Activated CD8-positive, alpha-beta memory T cell treated with anti-CD3 and anti-CD28 coated beads for 48 hours (primary cell): ENCODE measurements at regions not wholly inside any gene's neighbourhood (a gene's known extent, or its start where the extent isn't known, plus 50 kb on each side); places are given as distances from the start of the nearest gene placed in this dataset.
"Not testable (repeated sequence)": the region's sequence is repeated elsewhere in the genome, so short reads cannot be mapped to it uniquely, and the experiment has no call there.

ENCODE experiments used
- DNase-seq, 3 experiments: peaks; one replicate each; pipeline ENCODE4 v3.0.0-alpha.2; 2020; ENCODE audit warnings: low read depth in 2 of 3, low spot score in 2 of 3

DNA sequence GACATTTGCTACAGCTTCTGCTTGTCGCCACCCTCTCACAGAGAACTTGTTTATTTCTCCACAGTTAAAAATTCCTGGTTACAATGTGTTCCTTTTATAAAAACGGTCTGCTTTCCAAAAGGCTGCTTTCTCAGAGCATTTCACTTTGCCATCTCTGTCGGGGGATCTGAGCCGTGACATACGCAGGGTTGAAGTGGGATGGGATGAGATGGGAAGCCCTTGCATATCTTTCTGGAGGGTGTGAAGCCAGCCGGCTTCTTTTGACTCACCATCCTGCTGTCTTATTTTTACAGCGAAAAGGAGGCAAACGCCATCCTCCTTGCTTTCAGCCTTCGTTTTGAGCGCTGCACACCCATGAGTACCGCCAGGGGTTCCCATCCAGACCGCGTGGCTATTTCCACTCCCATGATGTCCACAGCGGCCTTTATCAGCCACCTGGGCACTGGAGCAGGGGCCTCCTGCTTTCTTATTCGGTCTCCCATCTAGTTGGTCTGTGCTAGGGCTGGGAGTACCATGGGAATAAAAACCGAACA, 99.8 kb upstream of the GATB start:
- DNase-seq = no peak

DNA sequence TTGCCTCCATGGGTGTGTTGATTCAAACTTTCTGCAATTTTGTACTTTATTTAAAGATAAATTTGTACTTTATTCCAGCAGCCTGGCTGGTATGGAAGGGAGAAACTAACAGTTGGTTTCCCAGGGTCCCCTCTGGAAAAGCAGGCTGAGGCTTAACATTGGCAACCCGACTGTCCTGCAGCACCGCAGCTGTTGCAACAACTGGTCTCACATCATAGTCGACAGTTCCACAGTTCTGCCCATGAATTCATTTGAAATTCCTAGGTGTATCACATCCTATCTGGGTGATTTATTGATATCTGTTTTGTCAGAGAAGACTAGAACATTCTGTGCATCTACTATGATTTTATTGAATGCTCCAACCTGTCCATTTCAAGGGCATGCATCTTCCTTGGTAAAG, 98.8 kb upstream of the GATB start:
- DNase-seq = no peak

DNA sequence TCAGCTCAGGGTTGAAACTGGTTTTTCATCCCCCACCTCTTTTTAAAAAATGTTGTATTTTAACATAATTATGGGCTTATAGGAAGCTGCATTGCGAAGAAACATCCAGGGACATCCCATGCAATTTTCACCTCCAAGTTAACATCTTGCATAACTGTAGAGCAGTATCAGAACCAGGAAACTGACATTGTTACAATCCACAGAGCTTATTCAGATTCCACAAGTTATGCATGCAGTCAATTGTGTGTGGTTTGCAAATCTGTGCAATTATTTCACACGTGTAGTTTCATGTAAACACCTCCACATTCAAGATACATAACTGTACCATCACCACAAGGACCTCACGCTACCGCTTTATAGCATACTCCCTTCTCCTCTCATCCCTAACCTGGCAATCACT, 97.5 kb upstream of the GATB start:
- DNase-seq = no peak

DNA sequence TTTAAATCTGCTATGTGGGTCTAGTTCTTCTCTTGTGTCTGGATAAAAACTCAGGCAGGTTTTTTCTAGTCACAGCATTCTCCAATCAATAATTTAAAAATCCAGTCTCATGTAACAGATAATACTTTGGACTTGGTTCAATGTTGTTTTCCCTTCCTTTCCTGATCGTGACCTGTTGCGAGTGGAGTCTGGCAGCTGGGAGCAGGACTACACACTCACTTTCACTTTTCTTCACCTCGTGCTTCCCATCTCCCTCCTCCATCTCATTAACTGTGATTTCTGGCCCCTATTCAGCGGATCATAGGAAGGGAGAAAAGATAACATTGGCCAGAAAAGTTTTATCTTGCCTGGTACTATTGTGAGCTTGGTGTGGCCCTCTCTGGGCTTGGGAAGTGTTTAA, 96.6 kb upstream of the GATB start:
- no peak for DNase-seq

DNA sequence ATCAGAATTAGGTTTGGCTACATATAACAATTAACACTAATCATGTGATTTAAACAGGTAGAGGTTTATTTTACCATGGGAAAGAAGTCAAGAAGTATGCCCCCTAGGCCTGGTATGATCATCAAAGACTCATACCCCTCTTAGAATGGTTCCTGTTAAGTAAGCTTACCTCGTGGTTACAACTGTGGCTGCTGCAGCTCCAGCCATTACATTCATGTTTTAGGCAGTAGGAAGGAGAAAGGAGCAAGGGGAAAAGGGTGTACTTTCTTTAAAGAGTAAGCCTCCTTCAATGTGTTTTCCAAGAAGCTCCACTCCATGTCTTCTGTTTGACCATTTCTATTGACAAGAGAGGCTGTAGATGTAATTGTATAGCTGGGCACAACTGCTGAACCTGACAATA, 94.9 kb upstream of the GATB start:
- DNase-seq = no peak

DNA sequence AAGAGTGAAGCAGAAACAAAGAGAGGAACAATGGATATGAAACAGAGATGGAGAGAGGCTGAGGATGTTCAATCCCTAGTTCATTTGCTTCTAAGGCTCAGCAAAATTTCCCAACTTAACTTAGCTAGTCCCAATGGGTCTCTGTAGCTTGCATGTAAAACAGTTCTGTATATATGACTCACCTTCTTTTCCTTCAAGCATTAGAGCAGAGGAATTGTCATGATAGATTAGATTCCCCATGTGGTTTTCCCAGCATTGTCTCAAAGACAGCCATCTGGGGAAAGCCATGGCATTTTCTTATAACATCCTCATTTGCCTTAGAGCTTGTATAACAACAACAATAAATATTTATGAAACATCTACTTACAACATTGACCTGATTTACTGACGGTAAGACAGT, 93.9 kb upstream of the GATB start:
- DNase-seq = no peak

DNA sequence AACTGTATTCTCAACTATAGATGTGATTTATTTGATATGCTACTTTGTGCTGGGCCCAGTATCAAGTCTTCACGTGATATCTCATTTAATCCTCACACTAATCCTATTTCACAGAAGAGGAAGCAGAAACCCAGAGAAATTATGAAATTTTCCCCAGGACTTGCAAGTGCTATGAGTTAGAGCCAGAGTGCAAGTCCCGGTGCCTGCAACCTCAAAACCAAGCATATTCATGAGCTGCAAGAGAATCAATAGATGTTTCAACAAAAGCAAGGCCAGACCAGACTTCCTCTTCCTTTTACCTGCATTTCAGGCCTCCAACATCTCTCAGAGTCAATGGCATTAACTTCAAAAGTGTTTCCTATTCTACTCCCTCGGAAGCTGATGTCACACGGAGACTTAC, 92.2 kb upstream of the GATB start:
- no peak for DNase-seq

DNA sequence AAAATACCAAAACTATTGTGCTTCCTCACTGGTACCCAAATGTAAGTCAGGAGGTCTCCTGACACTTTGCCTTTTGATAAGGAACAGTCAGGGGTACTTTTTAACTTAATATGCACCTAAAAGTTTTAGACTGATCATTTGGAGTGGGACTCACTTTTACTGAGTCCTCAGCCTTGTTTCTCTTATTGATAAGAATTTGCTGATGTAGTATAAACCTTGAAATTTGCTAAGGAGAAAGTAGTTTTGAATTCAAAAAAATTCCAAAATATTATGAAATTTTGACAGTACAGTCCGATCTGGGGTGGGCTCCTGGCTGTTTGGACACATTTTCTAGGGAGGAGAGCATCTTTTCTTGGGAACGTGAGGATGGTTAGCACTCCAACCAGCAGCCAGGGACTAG, 91.4 kb upstream of the GATB start:
- DNase-seq = no peak

DNA sequence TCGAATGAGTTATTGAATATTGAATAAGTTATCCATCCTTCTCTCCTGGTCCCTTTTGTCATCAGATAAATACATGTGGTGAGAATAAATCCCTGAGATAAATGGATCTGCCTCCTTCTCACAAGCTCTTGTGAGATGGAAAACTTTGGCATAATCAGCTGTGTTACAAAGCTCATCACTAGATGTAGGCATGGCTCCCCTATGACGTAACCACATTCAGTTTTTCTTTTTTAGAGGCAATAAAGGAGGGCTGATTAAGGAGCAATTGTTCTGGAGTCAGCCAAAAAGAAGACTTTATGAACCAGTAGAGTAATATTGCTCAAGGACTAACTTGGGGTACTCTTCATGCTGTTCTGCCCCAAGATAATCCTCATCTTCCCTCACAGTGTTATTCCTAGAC, 90.5 kb upstream of the GATB start:
- no peak for DNase-seq

DNA sequence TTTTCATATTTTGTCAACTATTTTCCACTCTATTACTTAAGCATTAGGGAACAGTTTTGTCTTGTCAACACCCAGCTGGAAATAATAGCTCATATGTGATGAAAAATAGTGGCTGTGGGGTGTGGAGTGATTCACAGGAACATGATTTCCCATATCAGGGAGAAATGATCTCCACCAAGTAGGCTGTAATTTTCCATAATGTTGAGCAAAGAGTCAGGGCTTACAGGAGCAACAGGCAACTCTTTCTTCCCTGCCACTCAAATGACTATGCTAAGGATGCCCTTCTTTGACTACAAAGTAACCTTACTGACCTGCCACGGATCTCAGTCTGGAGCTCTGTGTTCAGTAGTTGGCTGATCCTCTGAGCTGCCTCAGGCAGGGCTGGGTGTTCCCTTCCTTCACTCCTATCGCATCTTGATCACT, 90.0 kb upstream of the GATB start:
- no peak for DNase-seq

DNA sequence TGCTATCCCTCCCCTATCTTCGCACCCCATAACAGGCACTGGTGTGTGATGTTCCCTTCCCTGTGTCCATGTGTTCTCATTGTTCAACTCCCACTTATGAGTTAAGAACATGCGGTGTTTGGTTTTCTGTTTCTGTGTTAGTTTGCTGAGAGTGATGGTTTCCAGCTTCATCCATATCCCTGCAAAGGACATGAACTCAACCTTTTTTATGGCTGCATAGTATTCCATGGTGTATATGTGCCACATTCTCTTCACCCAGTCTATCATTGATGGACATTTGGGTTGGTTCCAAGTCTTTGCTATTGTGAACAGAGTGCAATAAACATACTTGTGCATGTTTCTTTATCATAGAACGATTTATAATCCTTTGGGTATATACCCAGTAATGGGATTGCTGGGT, 84.7 kb upstream of the GATB start:
- DNase-seq = not testable (repeated sequence)

DNA sequence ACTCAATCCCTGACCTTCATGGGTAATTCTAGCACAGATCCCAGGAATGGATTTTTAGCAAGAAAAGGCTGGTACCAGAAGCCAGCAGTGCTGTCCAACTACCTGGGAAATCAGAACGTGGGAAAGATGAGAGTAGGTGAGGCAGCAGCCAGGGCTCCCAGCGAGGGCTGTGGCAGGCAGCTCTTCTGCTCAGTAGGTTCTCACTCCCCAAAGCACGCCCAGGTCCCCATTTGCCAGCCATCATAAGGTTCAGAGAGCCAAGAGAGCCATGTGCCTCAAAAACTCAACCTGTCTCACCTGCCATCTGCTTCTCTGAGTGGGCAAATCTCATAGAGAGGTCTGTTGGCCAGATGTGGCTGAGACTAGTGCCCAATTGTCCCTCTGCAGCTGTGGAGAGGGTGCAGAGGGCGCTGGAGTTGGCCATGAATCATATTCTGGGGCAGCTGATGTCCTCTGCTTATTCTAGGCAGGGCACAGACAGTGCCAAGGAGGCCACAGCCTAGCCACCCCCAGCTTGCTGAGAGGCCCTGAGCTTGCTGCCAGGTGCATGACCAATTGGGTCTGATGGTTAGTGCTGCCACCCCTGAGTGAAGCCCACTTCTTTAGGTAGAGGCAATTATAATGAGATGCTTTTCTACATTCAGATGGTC, 81.7 kb upstream of the GATB start:
- DNase-seq = no peak

DNA sequence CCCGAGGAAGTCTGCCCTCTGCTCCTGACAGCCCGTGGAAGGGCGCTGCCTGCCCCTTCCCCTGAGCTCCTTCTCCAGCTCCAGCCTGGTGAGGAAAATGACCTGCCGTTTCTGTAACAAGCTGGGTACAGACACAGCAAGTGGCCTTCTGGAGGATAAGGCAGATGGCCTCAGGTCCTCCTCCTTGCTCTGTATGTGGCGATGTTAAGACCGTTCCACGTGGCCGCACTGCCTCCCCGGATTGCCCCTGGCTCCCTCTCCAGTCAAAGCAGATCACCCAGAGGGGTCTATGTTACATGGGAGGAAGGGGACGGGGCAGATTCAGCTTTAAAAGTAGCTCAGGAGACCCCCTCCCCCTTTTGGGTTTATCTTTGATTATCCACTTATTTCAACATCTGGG, 80.3 kb upstream of the GATB start:
- DNase-seq = no peak

DNA sequence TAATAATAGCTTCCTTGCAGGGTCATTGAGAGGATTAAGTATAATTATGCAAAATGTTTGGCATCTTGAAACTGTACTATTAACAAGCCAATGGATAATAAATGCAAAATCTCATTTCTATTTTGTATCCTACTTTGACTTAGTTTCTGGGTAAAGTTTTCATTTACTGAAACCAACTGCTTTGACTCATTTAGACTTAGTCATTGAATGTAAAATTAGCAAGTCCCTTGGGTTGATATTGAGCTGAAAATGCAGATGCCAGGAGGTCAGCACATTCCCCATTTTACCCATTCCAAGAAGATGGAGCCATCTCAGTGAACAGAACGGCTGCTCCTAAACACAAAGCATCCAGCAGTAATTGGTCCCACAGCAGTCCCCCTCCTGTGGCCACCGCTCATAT, 74.7 kb upstream of the GATB start:
- no peak for DNase-seq

DNA sequence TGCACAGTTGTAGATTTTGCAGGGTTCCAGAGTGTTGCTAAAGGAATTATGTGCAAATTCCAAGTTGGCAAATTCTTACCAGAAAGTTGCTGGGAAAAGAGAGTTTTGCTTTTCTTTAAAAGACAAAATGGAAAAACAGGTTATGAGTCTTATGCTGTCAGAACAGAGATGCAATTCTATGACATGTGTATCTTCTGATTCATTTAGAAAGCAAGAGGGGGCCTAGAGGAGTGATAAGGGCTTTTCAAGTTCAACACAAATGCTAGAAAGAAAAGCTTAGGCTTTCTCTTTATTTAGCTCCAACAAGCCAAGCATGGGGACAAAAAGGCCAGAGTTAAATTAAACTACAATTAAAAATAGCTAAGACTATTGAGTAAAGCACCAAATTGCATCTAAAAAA, 72.4 kb upstream of the GATB start:
- no peak for DNase-seq

DNA sequence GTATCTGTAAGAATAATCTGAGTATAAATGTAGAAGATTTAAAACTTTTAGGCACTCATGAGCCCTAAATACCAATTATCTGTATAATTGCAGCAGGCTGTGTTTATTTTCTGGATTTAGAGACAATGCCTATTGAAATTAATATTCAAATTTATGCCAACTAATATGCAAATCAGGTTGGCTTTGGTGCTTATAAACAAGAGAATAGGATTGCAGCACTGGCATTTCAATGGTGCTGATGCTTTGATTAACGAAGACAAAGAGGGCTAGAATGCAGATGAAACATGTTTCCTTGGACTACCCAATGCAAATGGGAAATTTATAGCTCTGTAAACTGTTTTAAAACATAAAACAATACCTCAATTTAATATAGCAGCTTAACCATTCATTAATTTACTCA, 70.7 kb upstream of the GATB start:
- no peak for DNase-seq

DNA sequence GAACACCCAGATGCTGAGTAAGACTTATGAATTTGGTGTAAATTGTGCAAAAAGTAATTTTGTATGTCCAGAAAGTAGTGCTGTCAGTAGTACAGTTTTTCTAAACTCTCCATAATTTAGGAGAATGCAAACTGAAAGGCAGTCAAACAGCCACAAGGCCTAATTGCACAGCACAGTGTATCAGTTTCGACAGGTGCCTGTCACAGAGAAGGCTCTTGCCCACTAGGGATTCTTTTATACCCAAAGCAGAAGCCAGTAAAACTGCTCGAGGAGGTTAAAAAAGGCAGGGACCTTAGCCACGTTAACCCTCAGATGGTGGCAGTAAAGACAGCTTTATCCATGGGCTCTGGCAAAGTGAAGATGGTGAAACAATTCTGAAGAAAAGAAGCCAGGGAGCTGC, 69.4 kb upstream of the GATB start:
- DNase-seq = no peak

DNA sequence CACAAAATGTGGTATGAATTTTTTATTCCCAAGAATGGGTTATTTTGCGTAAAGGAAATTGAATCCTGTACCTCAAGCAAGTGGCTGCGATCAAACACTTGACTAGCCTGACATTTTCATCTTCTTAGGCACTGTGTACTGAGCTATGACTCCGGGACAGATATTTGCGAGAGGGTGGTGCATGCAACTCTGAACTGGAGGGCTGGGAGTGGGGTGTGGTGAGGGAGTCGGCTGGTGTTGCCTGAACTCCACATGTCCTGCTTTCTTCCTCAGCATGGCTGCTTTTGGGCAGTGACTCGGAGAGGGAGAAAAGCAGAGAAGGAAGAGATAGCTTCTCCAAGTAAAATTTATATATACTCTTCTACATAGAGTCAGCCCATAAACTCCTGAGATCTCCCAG, 68.5 kb upstream of the GATB start:
- DNase-seq = no peak

DNA sequence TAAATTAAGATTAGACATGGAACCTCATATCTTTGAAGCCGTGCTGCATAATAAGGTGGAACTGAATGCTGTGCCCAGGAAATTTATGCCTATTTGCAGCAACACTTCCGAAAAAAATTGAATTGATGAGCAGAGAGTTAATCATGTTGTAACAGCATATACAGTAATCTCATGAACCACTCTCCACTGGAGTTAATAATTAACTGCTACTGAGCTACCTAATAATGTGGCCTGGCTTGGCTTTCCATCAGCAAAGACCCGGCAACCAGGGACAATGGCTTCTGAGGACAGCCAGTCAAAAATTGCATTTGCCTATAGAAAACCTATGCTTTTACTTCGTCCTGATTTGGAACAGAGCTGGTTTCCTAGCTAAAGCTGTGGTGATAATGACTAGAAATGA, 63.8 kb upstream of the GATB start:
- DNase-seq = no peak

DNA sequence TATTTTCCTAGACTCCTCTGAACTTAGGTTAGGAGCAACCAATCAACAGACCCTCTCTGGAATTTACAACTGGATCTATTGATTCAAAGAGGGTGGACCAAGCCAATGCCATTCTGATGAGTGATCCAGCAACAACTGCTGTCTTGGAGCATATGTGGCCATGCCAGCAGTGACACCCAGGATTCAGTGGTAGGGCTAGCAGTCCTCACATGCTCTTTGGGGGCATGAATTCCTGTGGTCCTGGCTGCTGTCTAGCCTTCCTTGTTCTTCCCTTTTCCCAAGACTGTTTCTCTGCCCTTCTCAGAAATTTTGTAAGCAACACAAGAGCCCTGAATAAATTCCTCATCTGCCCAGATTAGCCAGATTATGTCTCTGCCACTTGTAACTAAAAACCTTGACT, 61.5 kb upstream of the GATB start:
- no peak for DNase-seq

DNA sequence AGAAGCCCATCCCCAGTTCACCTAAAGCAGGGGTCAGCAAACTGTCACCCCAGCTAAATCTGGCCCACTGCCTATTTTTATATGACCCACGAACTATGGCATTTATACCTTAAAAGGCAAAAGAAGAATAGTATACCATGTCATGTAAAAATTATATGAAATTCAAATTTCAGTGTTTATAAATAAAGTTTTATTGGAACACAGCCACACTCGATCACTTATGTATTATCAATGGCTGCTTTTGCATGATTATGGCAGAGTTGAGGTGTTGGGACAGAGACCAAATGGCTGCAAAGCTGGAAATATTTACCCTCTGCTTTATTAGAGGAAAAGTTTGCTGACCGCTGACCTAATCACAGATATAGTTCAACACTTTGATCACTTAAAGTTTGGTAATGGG, 59.2 kb upstream of the GATB start:
- no peak for DNase-seq

DNA sequence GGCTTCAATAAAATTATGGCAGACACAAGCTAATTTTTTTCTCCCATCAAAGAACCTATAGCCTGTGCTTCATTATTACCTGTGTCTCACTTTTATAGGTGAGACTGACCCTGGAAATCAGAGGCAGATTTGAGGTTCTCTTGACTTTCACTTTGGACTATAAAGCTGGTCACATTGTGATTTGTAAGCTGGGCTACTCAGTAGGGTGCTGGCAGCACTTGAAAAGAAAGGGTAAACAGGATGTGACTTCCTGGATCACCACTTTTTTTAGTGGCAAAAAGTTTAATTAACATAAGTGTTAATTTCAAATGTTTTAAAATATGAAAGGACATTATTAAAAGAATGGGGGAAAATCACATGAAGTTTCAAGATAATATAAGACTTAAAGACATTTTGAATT, 50.6 kb upstream of the GATB start:
- DNase-seq = no peak
